Esophagus muscularis mucosa (tissue), 3 donors: ENCODE measurements at regions not wholly inside any gene's neighbourhood (a gene's known extent, or its start where the extent isn't known, plus 50 kb on each side); places are given as distances from the start of the nearest gene placed in this dataset.

ENCODE experiments used
- EP300 ChIP-seq: sonication (generic); formaldehyde crosslinking; IDR thresholded peaks from one replicate; pipeline ENCODE4 v1.6.1; 2017; ENCODE audit warnings: antibody characterized with exemption
- TF ChIP-seq, protein P1 (sequence below), 3 experiments: fragments of 200-600 bp in 2 of 3; fragments of 450-650 bp in 1 of 3; sonication (generic) in 2 of 3; IDR thresholded peaks; one replicate each; pipeline ENCODE4 v1.5.1; 2017 to 2019; ENCODE audit warnings: antibody characterized with exemption in 3 of 3, mild to moderate bottlenecking in 2 of 3, moderate library complexity in 1 of 3

- TF ChIP-seq, protein P1, sequence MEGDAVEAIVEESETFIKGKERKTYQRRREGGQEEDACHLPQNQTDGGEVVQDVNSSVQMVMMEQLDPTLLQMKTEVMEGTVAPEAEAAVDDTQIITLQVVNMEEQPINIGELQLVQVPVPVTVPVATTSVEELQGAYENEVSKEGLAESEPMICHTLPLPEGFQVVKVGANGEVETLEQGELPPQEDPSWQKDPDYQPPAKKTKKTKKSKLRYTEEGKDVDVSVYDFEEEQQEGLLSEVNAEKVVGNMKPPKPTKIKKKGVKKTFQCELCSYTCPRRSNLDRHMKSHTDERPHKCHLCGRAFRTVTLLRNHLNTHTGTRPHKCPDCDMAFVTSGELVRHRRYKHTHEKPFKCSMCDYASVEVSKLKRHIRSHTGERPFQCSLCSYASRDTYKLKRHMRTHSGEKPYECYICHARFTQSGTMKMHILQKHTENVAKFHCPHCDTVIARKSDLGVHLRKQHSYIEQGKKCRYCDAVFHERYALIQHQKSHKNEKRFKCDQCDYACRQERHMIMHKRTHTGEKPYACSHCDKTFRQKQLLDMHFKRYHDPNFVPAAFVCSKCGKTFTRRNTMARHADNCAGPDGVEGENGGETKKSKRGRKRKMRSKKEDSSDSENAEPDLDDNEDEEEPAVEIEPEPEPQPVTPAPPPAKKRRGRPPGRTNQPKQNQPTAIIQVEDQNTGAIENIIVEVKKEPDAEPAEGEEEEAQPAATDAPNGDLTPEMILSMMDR (IDR thresholded peaks at IDR 0.05), result no peak
- no peak for TF ChIP-seq EP300
Measured at GRCh38 chr10:130824230-130825014, 487.1 kb downstream of the TCERG1L start.
